ENCODE measurements at regions not wholly inside any gene's neighbourhood (a gene's known extent, or its start where the extent isn't known, plus 50 kb on each side); places are given as distances from the start of the nearest gene placed in this dataset.

GRCh38 chr2:7145707-7146106, 228.5 kb downstream of the RNF144A start:
- H3K27me3 Mint-ChIP-seq, result no peaks in the 10 kb centered on the region
- DNase-seq (ENCODE audit: extremely low spot score, unreplicated experiment), result no peak
- H3K4me3 Mint-ChIP-seq, result no peak overlapping the region
- H3K27ac Mint-ChIP-seq, result no peak overlapping the region
- H3K36me3 Mint-ChIP-seq, result no peaks in the 10 kb centered on the region
- TF ChIP-seq CTCF (conservative IDR thresholded peaks at IDR 0.05), result no peak
- H3K9me3 Mint-ChIP-seq, result peaks cover 5% of the 10 kb centered on the region
- H3K4me1 Mint-ChIP-seq (ENCODE audit: unreplicated experiment), result no peaks in the 10 kb centered on the region

GRCh38 chr2:7146151-7146550, 228.9 kb downstream of the RNF144A start:
- no peak for DNase-seq (ENCODE audit: extremely low spot score, unreplicated experiment)
- no peaks in the 10 kb centered on the region for H3K4me1 Mint-ChIP-seq (ENCODE audit: unreplicated experiment)
- H3K36me3 Mint-ChIP-seq, result no peaks in the 10 kb centered on the region
- H3K27ac Mint-ChIP-seq, result no peak overlapping the region
- no peak overlapping the region for H3K4me3 Mint-ChIP-seq
- H3K27me3 Mint-ChIP-seq, result no peaks in the 10 kb centered on the region
- H3K9me3 Mint-ChIP-seq, result peaks cover 5% of the 10 kb centered on the region
- no peak for TF ChIP-seq CTCF (conservative IDR thresholded peaks at IDR 0.05)

GRCh38 chr2:7154656-7155055, 237.4 kb downstream of the RNF144A start:
- Mint-ChIP-seq H3K36me3 (no peaks in the 10 kb centered on the region), H3K27ac (no peak overlapping the region), H3K9me3 (peaks cover 4% of the 10 kb centered on the region), H3K27me3 (no peaks in the 10 kb centered on the region), H3K4me3 (no peak overlapping the region), H3K4me1 (ENCODE audit: unreplicated experiment) (no peaks in the 10 kb centered on the region)
- no peak for DNase-seq (ENCODE audit: extremely low spot score, unreplicated experiment)
- no peak for TF ChIP-seq CTCF (conservative IDR thresholded peaks at IDR 0.05)

DNA sequence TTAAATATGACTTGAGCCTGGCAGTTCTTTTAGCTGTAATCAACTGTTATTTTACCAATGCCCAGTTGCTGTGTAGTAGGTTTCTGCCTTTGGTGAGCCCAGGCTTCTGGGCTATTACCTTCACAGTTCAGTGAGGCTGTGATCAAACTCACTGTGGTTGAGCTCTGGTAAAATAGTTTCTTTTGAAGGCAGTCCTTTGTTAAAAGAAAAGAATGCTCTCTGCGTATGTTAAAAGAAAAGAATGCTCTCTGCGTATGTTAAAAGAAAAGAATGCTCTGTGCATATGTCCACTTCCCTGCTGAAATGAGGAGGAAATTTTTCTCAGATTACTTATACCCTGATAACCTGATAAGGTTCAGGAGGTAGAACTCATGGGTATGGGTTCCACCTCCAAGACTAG, 244.3 kb downstream of the RNF144A start:
- Mint-ChIP-seq H3K4me1 (ENCODE audit: unreplicated experiment) (peaks cover 10% of the 10 kb centered on the region), H3K36me3 (no peaks in the 10 kb centered on the region), H3K4me3 (no peak overlapping the region), H3K27ac (no peak overlapping the region), H3K9me3 (peaks cover 5% of the 10 kb centered on the region), H3K27me3 (no peaks in the 10 kb centered on the region)
- TF ChIP-seq CTCF (conservative IDR thresholded peaks at IDR 0.05), result no peak
- DNase-seq (ENCODE audit: extremely low spot score, unreplicated experiment), result no peak

DNA sequence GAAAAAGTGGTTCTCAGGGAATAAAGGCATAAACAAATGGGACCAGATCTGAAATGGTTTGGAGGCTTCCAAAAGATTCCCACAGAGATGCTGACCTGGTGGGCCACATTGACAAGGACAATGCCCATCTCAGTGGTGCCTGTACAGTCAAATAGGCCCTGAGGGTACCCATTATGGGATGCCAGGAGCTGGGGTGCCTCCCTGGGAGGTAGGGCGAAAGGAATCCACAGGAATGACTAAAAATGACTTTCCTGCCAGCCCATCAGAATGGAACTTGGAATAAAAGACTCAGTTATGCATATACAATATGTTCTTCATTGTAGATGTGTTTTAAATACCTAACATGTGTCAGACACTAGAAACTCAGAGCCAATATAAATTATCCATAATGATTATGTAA, 248.5 kb downstream of the RNF144A start:
- H3K4me3 Mint-ChIP-seq, result no peak overlapping the region
- no peaks in the 10 kb centered on the region for H3K27me3 Mint-ChIP-seq
- no peaks in the 10 kb centered on the region for H3K36me3 Mint-ChIP-seq
- no peak for TF ChIP-seq CTCF (conservative IDR thresholded peaks at IDR 0.05)
- H3K9me3 Mint-ChIP-seq, result peaks cover 3% of the 10 kb centered on the region
- no peak overlapping the region for H3K27ac Mint-ChIP-seq
- no peak for DNase-seq (ENCODE audit: extremely low spot score, unreplicated experiment)
- peaks cover 14% of the 10 kb centered on the region for H3K4me1 Mint-ChIP-seq (ENCODE audit: unreplicated experiment)

DNA sequence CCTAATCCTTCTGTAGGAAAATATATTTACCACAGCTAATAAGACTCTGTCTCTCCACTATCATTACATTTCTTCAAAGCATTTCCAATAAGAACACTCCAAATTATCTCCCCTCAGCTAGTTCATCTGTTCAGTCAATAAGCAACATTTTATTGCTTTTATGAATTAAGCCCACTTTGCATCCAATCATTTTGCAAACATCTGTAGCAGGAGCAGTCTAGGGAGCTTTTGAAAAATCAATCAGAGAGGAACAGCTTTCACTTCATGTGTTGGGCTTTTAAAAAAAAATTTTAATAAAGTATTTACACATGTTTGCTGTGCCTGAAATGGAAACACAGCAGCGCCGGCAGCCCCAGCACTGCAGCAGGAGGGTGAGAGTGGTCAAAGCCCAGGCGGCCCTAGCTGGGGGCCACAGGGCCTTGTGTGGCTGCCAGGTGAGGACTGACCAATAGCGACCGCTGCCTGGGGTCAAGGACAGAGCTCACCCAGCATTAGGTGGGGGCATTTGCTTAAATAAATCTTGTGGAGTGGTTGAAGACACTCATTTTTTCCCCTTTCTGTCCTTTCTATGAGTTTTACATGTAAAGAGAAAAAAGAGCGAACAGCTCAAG, 250.7 kb downstream of the RNF144A start:
- no peak overlapping the region for H3K27ac Mint-ChIP-seq
- H3K27me3 Mint-ChIP-seq, result no peaks in the 10 kb centered on the region

More for the DNA sequence above, 250.7 kb downstream of the RNF144A start:
- no peak for TF ChIP-seq CTCF (conservative IDR thresholded peaks at IDR 0.05)
- DNase-seq (ENCODE audit: extremely low spot score, unreplicated experiment), result no peak
- Mint-ChIP-seq H3K4me3 (no peak overlapping the region), H3K36me3 (no peaks in the 10 kb centered on the region), H3K4me1 (ENCODE audit: unreplicated experiment) (peaks cover 4% of the 10 kb centered on the region), H3K9me3 (no peaks in the 10 kb centered on the region)

All from type B pancreatic cell (in vitro differentiated cells).